Naive thymus-derived CD8-positive, alpha-beta T cell (primary cell): ENCODE measurements at regions not wholly inside any gene's neighbourhood (a gene's known extent, or its start where the extent isn't known, plus 50 kb on each side); places are given as distances from the start of the nearest gene placed in this dataset.

Source experiments
- ATAC-seq, 2 donors: fragments of 150-1000 bp; cut with Tn5 transposase in 1 of 2; sonication (Bioruptor Pico), chemical (Tn5 transposase) in 1 of 2; 1 replicate in 1 of 2; 2 replicates in 1 of 2; pipeline ENCODE4 v1.10.0; 2021; ENCODE audit warnings: mild to moderate bottlenecking in 2 of 2, moderate library complexity in 2 of 2
- POLR2A ChIA-PET: fragments of 350-600 bp; sonication (Branson Sonifier 250); formaldehyde crosslinking; loops from one replicate; lab custom pipeline; 2021; ENCODE audit warnings: antibody characterized with exemption; lab: Charles Lee
- DNase-seq, 10 donors: peaks; one replicate each; pipeline versions ENCODE4 v3.0.0 to v3.0.0-alpha.2; 2020 to 2022
- H3K27ac Mint-ChIP-seq, 10 donors: one replicate each; pipeline ENCODE4 v1.8.0; 2020 to 2022; ENCODE audit warnings: mild to moderate bottlenecking in 10 of 10, mixed read lengths in 10 of 10, moderate library complexity in 4 of 10, inconsistent platforms in 1 of 10
- H3K27me3 Mint-ChIP-seq, 5 donors: one replicate each; pipeline ENCODE4 v1.8.0; 2021 to 2022; ENCODE audit warnings: mixed read lengths in 5 of 5
- H3K36me3 Mint-ChIP-seq, 3 donors: one replicate each; pipeline ENCODE4 v1.8.0; 2020 to 2022; ENCODE audit warnings: mixed read lengths in 3 of 3, mild to moderate bottlenecking in 2 of 3, inconsistent platforms in 1 of 3
- H3K4me1 Mint-ChIP-seq, 4 donors: one replicate each; pipeline ENCODE4 v1.8.0; 2021 to 2022; ENCODE audit warnings: mixed read lengths in 4 of 4
- H3K4me3 Mint-ChIP-seq, 10 donors: one replicate each; pipeline ENCODE4 v1.8.0; 2020 to 2022; ENCODE audit warnings: mild to moderate bottlenecking in 10 of 10, mixed read lengths in 10 of 10, moderate library complexity in 6 of 10, inconsistent platforms in 1 of 10
- H3K9me3 Mint-ChIP-seq, 9 donors: one replicate each; pipeline ENCODE4 v1.8.0; 2020 to 2022; ENCODE audit warnings: mixed read lengths in 9 of 9, mild to moderate bottlenecking in 3 of 9, inconsistent platforms in 1 of 9, moderate library complexity in 1 of 9

- no peaks in the 10 kb centered on the region for H3K27me3 Mint-ChIP-seq
- DNase-seq (no peak), ATAC-seq (no peak)
- H3K36me3 Mint-ChIP-seq = no peaks in the 10 kb centered on the region
- POLR2A ChIA-PET = no interaction called here
- H3K4me1 Mint-ChIP-seq = no peaks in the 10 kb centered on the region
- no peak overlapping the region for H3K4me3 Mint-ChIP-seq
- no peaks in the 10 kb centered on the region for H3K9me3 Mint-ChIP-seq
- no peak overlapping the region for H3K27ac Mint-ChIP-seq
Observed at GRCh38 chr12:25769082-25769945, 189.2 kb upstream of the RASSF8 start.

- Mint-ChIP-seq H3K9me3 (no peaks in the 10 kb centered on the region), H3K36me3 (no peaks in the 10 kb centered on the region), H3K4me3 (no peak overlapping the region), H3K4me1 (no peaks in the 10 kb centered on the region), H3K27ac (no peak overlapping the region), H3K27me3 (no peaks in the 10 kb centered on the region)
- POLR2A ChIA-PET = no interaction called here
- DNase-seq (no peak), ATAC-seq (no peak)
Observed at GRCh38 chr12:25771041-25771440, 187.4 kb upstream of the RASSF8 start.

GRCh38 chr12:25771476-25771875 is 187.0 kb upstream of the RASSF8 start:
- H3K4me1 Mint-ChIP-seq = no peaks in the 10 kb centered on the region
- no peaks in the 10 kb centered on the region for H3K9me3 Mint-ChIP-seq
- no peak overlapping the region for H3K4me3 Mint-ChIP-seq
- no peak overlapping the region for H3K27ac Mint-ChIP-seq
- H3K27me3 Mint-ChIP-seq = no peaks in the 10 kb centered on the region
- POLR2A ChIA-PET = no interaction called here
- DNase-seq = no peak
- H3K36me3 Mint-ChIP-seq = no peaks in the 10 kb centered on the region
- ATAC-seq = no peak

- no peak overlapping the region for H3K27ac Mint-ChIP-seq
- no peaks in the 10 kb centered on the region for H3K4me1 Mint-ChIP-seq
- no peak for DNase-seq
- no peak for ATAC-seq
- H3K36me3 Mint-ChIP-seq = no peaks in the 10 kb centered on the region
- POLR2A ChIA-PET = no interaction called here
- no peaks in the 10 kb centered on the region for H3K27me3 Mint-ChIP-seq
- H3K9me3 Mint-ChIP-seq = no peaks in the 10 kb centered on the region
- no peak overlapping the region for H3K4me3 Mint-ChIP-seq
Observed at GRCh38 chr12:25775968-25776367, 182.5 kb upstream of the RASSF8 start.

GRCh38 chr12:25780771-25781170 is 177.7 kb upstream of the RASSF8 start:
- POLR2A ChIA-PET = no interaction called here
- DNase-seq (no peak), ATAC-seq (no peak)
- no peaks in the 10 kb centered on the region for H3K9me3 Mint-ChIP-seq
- no peak overlapping the region for H3K4me3 Mint-ChIP-seq
- no peaks in the 10 kb centered on the region for H3K4me1 Mint-ChIP-seq
- H3K27me3 Mint-ChIP-seq = peaks cover 0 to 10% (median 0%) of the 10 kb centered on the region in 5 donors
- no peaks in the 10 kb centered on the region for H3K36me3 Mint-ChIP-seq
- no peak overlapping the region for H3K27ac Mint-ChIP-seq

GRCh38 chr12:25781232-25781631 is 177.2 kb upstream of the RASSF8 start:
- Mint-ChIP-seq H3K4me3 (no peak overlapping the region), H3K27ac (no peak overlapping the region), H3K27me3 (peaks cover 0 to 10% (median 0%) of the 10 kb centered on the region in 5 donors), H3K36me3 (no peaks in the 10 kb centered on the region), H3K9me3 (no peaks in the 10 kb centered on the region), H3K4me1 (no peaks in the 10 kb centered on the region)
- POLR2A ChIA-PET = no interaction called here
- DNase-seq (no peak), ATAC-seq (no peak)

GRCh38 chr12:25783566-25783965 is 174.9 kb upstream of the RASSF8 start:
- no peak overlapping the region for H3K4me3 Mint-ChIP-seq

GRCh38 chr12:25784669-25785068 is 173.8 kb upstream of the RASSF8 start:
- Mint-ChIP-seq H3K36me3 (no peaks in the 10 kb centered on the region), H3K4me1 (no peaks in the 10 kb centered on the region), H3K27ac (no peak overlapping the region), H3K27me3 (peaks cover 0 to 10% (median 0%) of the 10 kb centered on the region in 5 donors), H3K9me3 (no peaks in the 10 kb centered on the region), H3K4me3 (no peak overlapping the region)
- DNase-seq (no peak), ATAC-seq (no peak)
- POLR2A ChIA-PET = no interaction called here

More at GRCh38 chr12:25783566-25783965, 174.9 kb upstream of the RASSF8 start:
- H3K36me3 Mint-ChIP-seq = no peaks in the 10 kb centered on the region
- no peak overlapping the region for H3K27ac Mint-ChIP-seq
- ATAC-seq = no peak
- peaks cover 0 to 10% (median 0%) of the 10 kb centered on the region in 5 donors for H3K27me3 Mint-ChIP-seq
- POLR2A ChIA-PET = no interaction called here
- no peaks in the 10 kb centered on the region for H3K9me3 Mint-ChIP-seq
- DNase-seq = no peak
- H3K4me1 Mint-ChIP-seq = no peaks in the 10 kb centered on the region

GRCh38 chr12:25785134-25785533 is 173.3 kb upstream of the RASSF8 start:
- Mint-ChIP-seq H3K36me3 (no peaks in the 10 kb centered on the region), H3K27ac (no peak overlapping the region), H3K9me3 (no peaks in the 10 kb centered on the region), H3K4me1 (no peaks in the 10 kb centered on the region), H3K4me3 (no peak overlapping the region), H3K27me3 (peaks cover 0 to 10% (median 0%) of the 10 kb centered on the region in 5 donors)
- POLR2A ChIA-PET = no interaction called here
- ATAC-seq (no peak), DNase-seq (no peak)

GRCh38 chr12:25787701-25788100 is 170.8 kb upstream of the RASSF8 start:
- Mint-ChIP-seq H3K36me3 (no peaks in the 10 kb centered on the region), H3K4me1 (no peaks in the 10 kb centered on the region), H3K4me3 (no peak overlapping the region), H3K9me3 (no peaks in the 10 kb centered on the region), H3K27ac (no peak overlapping the region), H3K27me3 (peaks cover 0 to 10% (median 0%) of the 10 kb centered on the region in 5 donors)
- DNase-seq (no peak), ATAC-seq (no peak)
- POLR2A ChIA-PET = no interaction called here

- Mint-ChIP-seq H3K27ac (no peak overlapping the region), H3K4me1 (no peaks in the 10 kb centered on the region), H3K27me3 (peaks cover 0 to 10% (median 0%) of the 10 kb centered on the region in 5 donors), H3K4me3 (no peak overlapping the region), H3K9me3 (no peaks in the 10 kb centered on the region), H3K36me3 (no peaks in the 10 kb centered on the region)
- DNase-seq = no peak
- ATAC-seq = no peak
- POLR2A ChIA-PET = no interaction called here
Observed at GRCh38 chr12:25788707-25789442, 169.6 kb upstream of the RASSF8 start.

- Mint-ChIP-seq H3K4me3 (no peak overlapping the region), H3K4me1 (no peaks in the 10 kb centered on the region), H3K9me3 (no peaks in the 10 kb centered on the region), H3K36me3 (no peaks in the 10 kb centered on the region), H3K27ac (no peak overlapping the region), H3K27me3 (peaks cover 0 to 8% (median 0%) of the 10 kb centered on the region in 5 donors)
- no peak for ATAC-seq
- no peak for DNase-seq
- POLR2A ChIA-PET = no interaction called here
Observed at GRCh38 chr12:25789541-25789944, 168.9 kb upstream of the RASSF8 start.

- peaks cover 0 to 4% (median 0%) of the 10 kb centered on the region in 5 donors for H3K27me3 Mint-ChIP-seq
- no peak for ATAC-seq
- no peaks in the 10 kb centered on the region for H3K9me3 Mint-ChIP-seq
- POLR2A ChIA-PET = no interaction called here
- no peak overlapping the region for H3K27ac Mint-ChIP-seq
- H3K36me3 Mint-ChIP-seq = no peaks in the 10 kb centered on the region
- DNase-seq = no peak
- no peak overlapping the region for H3K4me3 Mint-ChIP-seq
- H3K4me1 Mint-ChIP-seq = no peaks in the 10 kb centered on the region
Observed at GRCh38 chr12:25792031-25792430, 166.5 kb upstream of the RASSF8 start.
